CD14-positive monocyte (primary cell): ENCODE measurements at regions not wholly inside any gene's neighbourhood (a gene's known extent, or its start where the extent isn't known, plus 50 kb on each side); places are given as distances from the start of the nearest gene placed in this dataset.

ENCODE experiments used
- DNase-seq, 3 donors: peaks; one replicate each; pipeline ENCODE4 v3.0.0-alpha.2; 2011 to 2022
- H2AFZ ChIP-seq: 2 replicates; pipeline ENCODE4 v1.6.0; 2012; ENCODE audit warnings: mild to moderate bottlenecking, low read depth, low read length, inconsistent platforms; ENCODE audit not compliant: insufficient read depth, poor library complexity, severe bottlenecking
- H3K27ac ChIP-seq, 2 donors: 1 replicate in 1 of 2; 2 replicates in 1 of 2; pipeline ENCODE4 v1.5.1; 2012 to 2013; ENCODE audit warnings: low read length in 2 of 2, control low read depth in 1 of 2, inconsistent platforms in 1 of 2, low read depth in 1 of 2, mild to moderate bottlenecking in 1 of 2
- H3K27me3 ChIP-seq, 2 donors: one replicate each; pipeline versions ENCODE4 v1.6.0 to v1.6.1; 2011 to 2013; ENCODE audit warnings: low read length in 2 of 2; ENCODE audit not compliant: control insufficient read depth in 2 of 2, insufficient read depth in 2 of 2
- H3K36me3 ChIP-seq, 2 donors: replicated peaks in 1 of 2; 1 replicate in 1 of 2; 2 replicates in 1 of 2; pipeline versions ENCODE4 v1.5.1 to v1.6.1; 2012 to 2013; ENCODE audit warnings: low read length in 2 of 2, control low read depth in 1 of 2, inconsistent platforms in 1 of 2, mild to moderate bottlenecking in 1 of 2; ENCODE audit not compliant: insufficient read depth in 2 of 2, control insufficient read depth in 1 of 2
- H3K4me1 ChIP-seq, 2 donors: 1 replicate in 1 of 2; 2 replicates in 1 of 2; pipeline versions ENCODE4 v1.5.1 to v1.6.1; 2012 to 2013; ENCODE audit warnings: low read length in 2 of 2, control low read depth in 1 of 2, inconsistent platforms in 1 of 2, mild to moderate bottlenecking in 1 of 2, moderate library complexity in 1 of 2; ENCODE audit not compliant: insufficient read depth in 2 of 2, control insufficient read depth in 1 of 2
- H3K4me2 ChIP-seq: replicated peaks from 2 replicates; pipeline ENCODE3; 2012; ENCODE audit warnings: low read length, moderate library complexity, mild to moderate bottlenecking; ENCODE audit not compliant: poor library complexity, severe bottlenecking; ENCODE audit errors: extremely low read depth
- H3K4me3 ChIP-seq, 3 experiments: fragments of 200-600 bp in 1 of 3; sonication (generic) in 1 of 3; replicated peaks in 1 of 3; 1 replicate in 2 of 3; 2 replicates in 1 of 3; pipeline ENCODE4 v1.5.1; 2011 to 2013; ENCODE audit warnings: low read length in 3 of 3, mild to moderate bottlenecking in 3 of 3, control low read depth in 2 of 3, low read depth in 2 of 3, inconsistent platforms in 1 of 3, moderate library complexity in 1 of 3
- H3K79me2 ChIP-seq: 2 replicates; pipeline ENCODE4 v1.6.0; 2012; ENCODE audit warnings: mild to moderate bottlenecking, control low read depth, inconsistent platforms, low read length, moderate library complexity; ENCODE audit not compliant: insufficient read depth
- H3K9ac ChIP-seq: 2 replicates; pipeline ENCODE4 v1.6.0; 2017; ENCODE audit warnings: low read length, mild to moderate bottlenecking; ENCODE audit not compliant: insufficient read depth, poor library complexity, severe bottlenecking
- H3K9me3 ChIP-seq, 2 donors: replicated peaks in 1 of 2; 1 replicate in 1 of 2; 2 replicates in 1 of 2; pipeline versions ENCODE4 v1.5.1 to v1.6.1; 2012 to 2013; ENCODE audit warnings: low read length in 2 of 2, control low read depth in 1 of 2; ENCODE audit not compliant: control insufficient read depth in 1 of 2, insufficient read depth in 1 of 2
- H4K20me1 ChIP-seq: 2 replicates; pipeline ENCODE4 v1.6.0; 2012; ENCODE audit warnings: mild to moderate bottlenecking, low read length, control low read depth, moderate library complexity; ENCODE audit not compliant: insufficient read depth
- H3K27ac Mint-ChIP-seq, 7 donors: one replicate each; pipeline ENCODE4 v1.8.0; 2020; ENCODE audit warnings: mild to moderate bottlenecking in 7 of 7, mixed read lengths in 7 of 7, moderate library complexity in 6 of 7, inconsistent platforms in 2 of 7
- H3K27me3 Mint-ChIP-seq, 3 donors: one replicate each; pipeline ENCODE4 v1.8.0; 2021 to 2022; ENCODE audit warnings: low read depth in 3 of 3, mild to moderate bottlenecking in 3 of 3, mixed read lengths in 3 of 3, moderate library complexity in 3 of 3, inconsistent platforms in 1 of 3
- H3K36me3 Mint-ChIP-seq, 2 donors: one replicate each; pipeline ENCODE4 v1.8.0; 2020; ENCODE audit warnings: mixed read lengths in 2 of 2, inconsistent platforms in 1 of 2, mild to moderate bottlenecking in 1 of 2
- H3K4me1 Mint-ChIP-seq: one replicate; pipeline ENCODE4 v1.8.0; 2020; ENCODE audit warnings: mild to moderate bottlenecking, mixed read lengths
- H3K4me3 Mint-ChIP-seq, 2 donors: one replicate each; pipeline ENCODE4 v1.8.0; 2020; ENCODE audit warnings: mild to moderate bottlenecking in 2 of 2, mixed read lengths in 2 of 2, moderate library complexity in 1 of 2
- H3K9me3 Mint-ChIP-seq, 7 donors: one replicate each; pipeline ENCODE4 v1.8.0; 2020 to 2022; ENCODE audit warnings: mixed read lengths in 7 of 7, mild to moderate bottlenecking in 6 of 7, moderate library complexity in 6 of 7, inconsistent platforms in 2 of 7
- CTCF ChIP-seq: fragments of 200-600 bp; IDR thresholded peaks from one replicate; pipeline ENCODE4 v1.8.0; 2022; ENCODE audit warnings: antibody characterized with exemption, mild to moderate bottlenecking
- WGBS: methylation state at CpG from one replicate; pipeline ENCODE4 v1.1.5; 2013; ENCODE audit warnings: missing lambda C conversion rate; ENCODE audit not compliant: insufficient coverage; 5-methylcytosine and 5-hydroxymethylcytosine counted together
- intact Hi-C, 2 donors: fragments of 100-400 bp; cut with micrococcal nuclease; formaldehyde crosslinking; loops; one replicate each; pipeline versions ENCODE4 v1.15.0 to v1.15.1; 2023

GRCh38 chr18:8996771-8997432 is 105.6 kb upstream of the NDUFV2 start:
- peaks cover 13 to 20% of the 10 kb centered on the region in 2 donors for H3K4me1 ChIP-seq
- no peak for TF ChIP-seq CTCF
- H3K4me3 ChIP-seq = no peak overlapping the region
- Mint-ChIP-seq H3K9me3 (peaks cover 4 to 16% (median 6%) of the 10 kb centered on the region in 7 donors), H3K4me3 (no peak overlapping the region), H3K27ac (peak overlapping the region in 2 of 7 donors; percentile 25 to 61), H3K4me1 (peaks cover 21% of the 10 kb centered on the region), H3K36me3 (peaks cover 0 to 6% of the 10 kb centered on the region in 2 donors), H3K27me3 (peaks cover 0 to 8% (median 1%) of the 10 kb centered on the region in 3 donors)
- H3K4me2 ChIP-seq = no peak overlapping the region
- no CpG with 5 or more reads among the region's 3 CpGs for whole genome bisulfite sequencing
- H3K9ac ChIP-seq = no peak overlapping the region
- intact Hi-C loops = no loop called here
- H3K27me3 ChIP-seq = peaks cover 0 to 2% of the 10 kb centered on the region in 2 donors
- peak overlapping the region in 1 of 2 donors; percentile 50 for H3K27ac ChIP-seq
- H2AFZ ChIP-seq = peak overlapping the region; percentile 24
- H3K36me3 ChIP-seq = no peaks in the 10 kb centered on the region
- DNase-seq = peak; percentile 14 to 28 (median 15)
- peaks cover 0 to 5% of the 10 kb centered on the region in 2 donors for H3K9me3 ChIP-seq
- H4K20me1 ChIP-seq = no peaks in the 10 kb centered on the region
- no peaks in the 10 kb centered on the region for H3K79me2 ChIP-seq

- Histone ChIP-seq H3K4me3 (no peak overlapping the region), H2AFZ (no peak overlapping the region), H3K27me3 (peaks cover 0 to 2% of the 10 kb centered on the region in 2 donors), H3K36me3 (no peaks in the 10 kb centered on the region), H4K20me1 (no peaks in the 10 kb centered on the region), H3K9me3 (peaks cover 0 to 5% of the 10 kb centered on the region in 2 donors), H3K27ac (no peak overlapping the region), H3K4me2 (no peak overlapping the region), H3K79me2 (no peaks in the 10 kb centered on the region), H3K4me1 (peaks cover 13 to 20% of the 10 kb centered on the region in 2 donors), H3K9ac (no peak overlapping the region)
- TF ChIP-seq CTCF = no peak
- no peak for DNase-seq
- intact Hi-C loops = no loop called here
- peaks cover 0 to 6% of the 10 kb centered on the region in 2 donors for H3K36me3 Mint-ChIP-seq
- H3K4me1 Mint-ChIP-seq = peaks cover 21% of the 10 kb centered on the region
- H3K27ac Mint-ChIP-seq = no peak overlapping the region
- peaks cover 4 to 13% (median 7%) of the 10 kb centered on the region in 7 donors for H3K9me3 Mint-ChIP-seq
- H3K27me3 Mint-ChIP-seq = peaks cover 1 to 12% (median 4%) of the 10 kb centered on the region in 3 donors
- 85% methylated on average over 5 of the region's 5 CpGs for WGBS
- no peak overlapping the region for H3K4me3 Mint-ChIP-seq
Observed at GRCh38 chr18:8997634-8998033, 104.9 kb upstream of the NDUFV2 start.
